Activated CD4-positive, CD25-positive, alpha-beta regulatory T cell (primary cell): ENCODE measurements at regions not wholly inside any gene's neighbourhood (a gene's known extent, or its start where the extent isn't known, plus 50 kb on each side); places are given as distances from the start of the nearest gene placed in this dataset.
"Not testable (repeated sequence)": the region's sequence is repeated elsewhere in the genome, so short reads cannot be mapped to it uniquely, and the experiment has no call there.

ENCODE experiments used
- DNase-seq, 4 experiments: peaks; one replicate each; lab custom pipeline; 2025; lab: John Stamatoyannopoulos, UW

- DNase-seq = no peak
Measured at GRCh38 chr1:208943291-208943690, 640.2 kb upstream of the CAMK1G start.

- no peak for DNase-seq
Measured at GRCh38 chr1:208944981-208945451, 638.5 kb upstream of the CAMK1G start.

DNA sequence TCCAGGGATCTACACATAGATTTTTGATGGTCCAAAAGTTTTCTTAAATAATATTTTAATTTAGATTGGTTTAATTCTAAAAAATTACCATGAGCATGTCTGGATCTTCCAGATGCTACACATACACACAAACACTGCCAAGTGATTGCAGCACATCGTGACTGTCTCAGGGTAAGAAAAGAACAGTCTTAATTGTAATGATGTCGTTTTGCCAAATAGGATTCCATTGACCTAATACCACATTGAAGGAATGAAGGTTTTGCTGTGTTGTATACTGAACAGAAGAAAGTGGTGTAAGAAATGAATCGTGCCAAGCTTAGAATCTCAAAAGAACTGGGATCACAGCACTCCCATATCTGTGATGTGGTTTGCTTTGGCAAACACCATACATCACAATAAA lies 633.3 kb upstream of the CAMK1G start:
- DNase-seq = no peak

GRCh38 chr1:208951026-208951525 lies 632.4 kb upstream of the CAMK1G start:
- no peak for DNase-seq

DNA sequence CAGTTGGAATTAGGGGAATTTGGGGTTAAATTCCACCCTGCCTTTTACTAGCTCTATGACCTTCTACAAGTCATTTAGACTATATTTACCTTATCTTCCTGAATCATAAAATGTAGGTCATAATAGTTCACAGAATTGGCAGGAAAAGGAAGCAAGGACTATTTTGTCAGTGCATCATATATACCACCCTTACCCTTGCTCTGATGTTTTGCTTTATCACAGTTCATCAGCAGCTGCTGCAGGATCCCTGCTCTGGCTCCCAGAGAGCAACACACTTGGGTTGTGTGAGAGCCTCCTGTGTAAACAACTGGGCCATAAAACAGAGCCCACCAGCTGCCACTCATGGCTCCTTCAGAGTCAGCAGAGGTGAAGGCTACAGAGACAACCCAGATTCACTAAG lies 631.6 kb upstream of the CAMK1G start:
- no peak for DNase-seq

DNA sequence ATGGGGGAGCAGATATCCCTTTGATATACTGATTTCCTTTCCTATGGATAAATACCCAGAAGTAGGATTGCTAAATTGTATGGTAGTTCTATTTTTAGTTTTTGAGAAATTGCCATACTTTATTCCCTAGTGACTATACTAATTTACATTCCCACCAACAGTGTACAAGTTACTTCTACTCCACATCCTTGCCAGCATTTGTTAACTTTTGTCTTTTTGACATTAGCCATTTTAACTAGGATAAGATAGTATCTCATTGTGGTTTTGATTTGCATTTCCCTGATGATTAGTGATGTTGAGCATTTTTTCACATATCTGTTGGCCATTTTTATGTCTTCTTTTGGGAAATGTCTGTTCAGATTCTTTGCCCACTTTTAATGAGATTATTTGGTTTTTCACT lies 620.6 kb upstream of the CAMK1G start:
- DNase-seq = no peak

DNA sequence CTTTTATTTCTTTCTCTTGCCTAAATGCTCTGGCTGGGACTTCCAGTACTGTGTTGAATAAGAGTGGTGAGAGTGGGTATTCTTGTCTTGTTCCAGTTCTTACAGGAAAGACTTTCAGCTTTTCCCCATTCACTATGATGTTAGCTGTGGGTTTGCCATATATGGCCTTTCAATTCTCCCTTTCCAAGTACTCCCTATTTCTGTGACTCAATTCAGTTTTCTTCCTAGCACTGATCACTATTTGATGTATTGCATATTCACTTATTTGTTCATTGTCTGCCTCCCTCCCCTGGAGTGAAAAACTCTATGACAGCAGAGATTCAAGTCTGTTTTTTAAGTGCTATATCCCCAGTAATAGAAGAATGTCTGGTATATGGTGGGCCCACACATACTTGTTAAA lies 618.2 kb upstream of the CAMK1G start:
- DNase-seq = no peak

- no peak for DNase-seq
Measured at GRCh38 chr1:208967334-208967733, 616.2 kb upstream of the CAMK1G start.

DNA sequence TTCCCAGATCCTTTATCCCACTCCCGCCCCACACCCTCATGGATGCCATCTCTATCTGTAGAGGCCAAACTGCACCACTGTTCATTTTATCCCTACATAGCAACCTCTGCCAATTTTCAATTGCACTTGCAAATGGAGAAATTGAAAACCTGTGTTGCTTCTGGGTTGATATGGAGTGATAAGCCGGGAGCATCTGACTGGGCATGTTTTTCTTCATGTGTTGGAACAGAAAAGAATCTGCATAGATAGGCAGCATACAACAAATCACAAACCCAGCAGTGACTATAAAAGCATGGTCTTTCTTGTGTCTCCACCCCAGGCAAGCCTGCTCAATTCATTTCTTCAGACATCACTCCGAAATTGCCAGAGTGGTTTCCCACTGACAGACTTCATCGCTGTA lies 608.8 kb upstream of the CAMK1G start:
- DNase-seq = no peak

- DNase-seq = no peak
Measured at GRCh38 chr1:208975456-208975855, 608.1 kb upstream of the CAMK1G start.

DNA sequence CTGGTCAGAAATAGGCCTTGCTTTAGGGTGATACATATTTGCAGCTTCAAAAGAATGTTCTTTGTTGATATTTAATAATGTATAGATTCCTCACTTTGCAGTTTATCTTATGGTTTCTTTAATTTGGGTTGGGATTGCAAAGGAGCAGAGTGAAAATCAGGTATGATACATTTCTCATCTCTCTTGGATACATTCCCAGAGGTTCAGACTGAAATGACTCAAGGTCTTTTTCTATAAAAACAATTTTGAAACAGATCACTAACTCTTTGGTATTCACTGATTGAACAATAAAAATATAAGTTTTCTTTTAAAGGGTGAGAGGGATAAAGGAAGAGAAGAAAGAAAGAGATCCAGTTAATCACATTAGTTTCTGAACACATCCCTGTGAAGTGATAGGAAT lies 606.5 kb upstream of the CAMK1G start:
- no peak for DNase-seq

DNA sequence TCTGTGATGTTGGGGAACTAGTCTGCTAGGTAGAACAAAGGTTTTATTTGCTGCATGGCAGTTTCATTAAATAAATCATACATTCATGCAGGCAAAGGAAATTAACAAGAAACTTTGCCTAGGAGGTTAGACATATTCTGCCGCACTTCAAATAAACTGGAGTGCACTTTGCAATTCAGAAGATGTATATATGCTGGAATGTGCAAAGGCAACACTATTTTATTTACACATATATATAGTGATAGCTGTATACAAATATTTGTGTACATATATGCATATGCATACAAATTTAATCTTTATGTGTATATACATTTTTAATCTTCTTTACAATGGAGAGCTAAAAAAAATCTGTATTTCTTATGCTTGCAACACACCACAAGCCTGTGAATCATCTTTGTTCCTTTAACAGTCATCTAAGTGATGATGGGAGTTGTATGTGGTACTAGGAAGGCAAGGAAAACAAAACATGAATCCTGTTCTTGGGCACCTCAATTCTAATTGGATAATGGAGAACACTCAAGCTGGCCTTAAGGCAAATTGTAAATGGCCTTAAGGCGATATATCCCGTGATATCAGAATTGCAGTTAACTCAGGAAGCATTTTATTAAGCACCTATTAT lies 605.8 kb upstream of the CAMK1G start:
- DNase-seq = no peak

DNA sequence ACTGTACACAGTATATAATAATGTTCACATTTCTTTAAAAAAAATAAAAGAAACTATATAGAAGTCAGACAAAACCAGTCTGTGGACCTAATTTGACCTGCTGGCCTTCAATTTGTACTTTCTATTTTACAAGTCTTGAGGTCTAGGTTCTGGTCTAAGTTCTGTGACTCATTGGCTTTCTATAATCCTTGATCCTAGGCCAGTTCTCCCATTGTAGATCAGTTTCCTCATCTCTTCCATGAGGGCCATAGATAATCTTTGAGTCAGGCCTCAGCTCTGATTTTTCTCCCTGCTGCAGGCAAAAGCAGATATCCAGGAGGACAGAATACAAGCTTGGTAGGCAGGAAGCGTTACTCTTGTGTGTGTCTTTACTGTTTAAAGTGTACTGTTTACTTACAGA lies 603.7 kb upstream of the CAMK1G start:
- no peak for DNase-seq

DNA sequence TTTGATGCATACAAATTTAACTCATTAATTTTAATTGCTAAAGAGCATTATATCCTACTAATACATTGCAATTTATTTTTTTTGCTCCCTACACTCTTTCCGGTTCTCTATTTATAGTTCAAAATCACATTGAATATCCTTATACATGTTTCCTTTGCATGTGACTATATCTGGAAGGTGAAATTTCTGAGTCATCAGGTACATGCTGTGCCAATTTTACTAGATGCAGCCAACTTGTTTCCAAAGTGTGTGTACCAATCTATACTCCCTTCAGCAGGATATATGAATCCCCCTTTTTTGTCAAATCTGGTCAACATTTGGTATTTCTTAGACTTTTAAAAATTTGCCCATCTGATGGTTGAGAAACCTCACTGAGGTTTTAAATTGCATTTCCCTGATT lies 602.9 kb upstream of the CAMK1G start:
- DNase-seq = no peak

DNA sequence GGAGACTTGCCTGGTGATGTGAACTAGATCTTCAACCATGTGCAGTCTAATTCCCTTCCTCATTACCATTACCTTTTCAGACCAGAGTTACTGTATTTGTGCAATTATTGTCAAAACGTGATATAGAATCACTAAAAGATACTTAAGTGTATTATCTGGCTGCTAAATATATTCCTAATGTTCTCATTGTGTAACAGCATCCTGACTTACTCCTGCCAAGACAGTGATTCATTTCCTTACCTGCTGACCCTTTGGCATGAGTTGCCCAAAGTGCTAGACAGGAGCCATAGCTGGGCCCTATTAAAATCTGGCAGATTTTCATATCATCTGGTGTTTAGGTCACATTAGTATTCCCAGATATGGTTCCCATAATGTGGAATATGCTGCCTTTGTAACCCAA lies 598.3 kb upstream of the CAMK1G start:
- no peak for DNase-seq

- DNase-seq = no peak
Measured at GRCh38 chr1:208988811-208989222, 594.7 kb upstream of the CAMK1G start.

- no peak for DNase-seq
Measured at GRCh38 chr1:208990456-208990855, 593.1 kb upstream of the CAMK1G start.

GRCh38 chr1:208997053-208997452 lies 586.5 kb upstream of the CAMK1G start:
- not testable (repeated sequence) for DNase-seq

DNA sequence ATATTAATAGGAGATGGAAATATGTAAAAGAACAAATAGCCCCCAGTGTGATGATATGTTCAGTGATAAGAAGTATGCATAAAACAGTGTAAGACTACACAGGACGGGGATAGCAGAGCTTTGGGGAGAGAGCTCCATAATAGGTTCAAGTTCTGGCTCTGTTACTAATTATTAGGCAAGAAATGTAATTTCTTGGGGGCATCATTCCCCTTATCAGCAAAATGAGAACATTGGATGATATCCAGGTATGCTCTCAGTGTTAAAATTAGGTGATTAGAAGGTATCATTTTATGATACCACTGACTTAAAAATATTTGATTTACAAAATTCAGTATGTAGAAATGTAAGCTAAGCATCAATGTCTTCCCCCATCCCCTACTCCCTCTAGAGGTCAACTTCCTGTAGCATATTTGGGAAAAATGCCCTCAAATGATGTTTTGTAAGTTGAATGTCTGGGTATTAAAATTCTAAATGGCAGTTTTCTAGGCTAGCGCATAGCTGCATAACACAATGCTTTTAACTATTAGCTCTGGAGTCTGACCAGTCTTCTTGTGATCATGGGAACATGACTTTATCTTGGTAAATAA lies 585.7 kb upstream of the CAMK1G start:
- DNase-seq = no peak

DNA sequence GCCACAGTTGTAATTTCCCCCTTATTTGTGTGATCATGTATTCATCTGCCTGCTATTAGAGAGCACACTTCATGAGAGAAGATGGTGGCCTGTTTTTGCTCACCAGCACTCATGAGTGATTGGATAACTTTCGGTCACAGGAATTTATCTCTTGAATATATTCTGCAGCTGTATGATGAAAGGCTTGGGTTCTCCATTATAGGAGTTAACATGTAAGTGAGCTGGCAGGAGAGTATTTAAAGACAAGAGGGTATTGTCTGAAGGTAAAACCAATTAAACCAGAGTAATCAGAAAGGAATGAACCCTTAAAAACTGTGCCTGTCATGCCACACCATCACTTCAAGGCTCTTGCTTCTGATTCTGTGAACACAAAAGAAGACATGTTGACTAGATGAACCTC lies 574.9 kb upstream of the CAMK1G start:
- DNase-seq = no peak

GRCh38 chr1:209010475-209011230 lies 572.9 kb upstream of the CAMK1G start:
- no peak for DNase-seq

GRCh38 chr1:209012443-209013196 lies 570.9 kb upstream of the CAMK1G start:
- no peak for DNase-seq
